SK-N-DZ (cell line): ENCODE measurements at regions not wholly inside any gene's neighbourhood (a gene's known extent, or its start where the extent isn't known, plus 50 kb on each side); places are given as distances from the start of the nearest gene placed in this dataset.
"Not testable (repeated sequence)": the region's sequence is repeated elsewhere in the genome, so short reads cannot be mapped to it uniquely, and the experiment has no call there.

Source experiments
- DNase-seq: peaks from one replicate; pipeline ENCODE4 v3.0.0-alpha.2; 2015; ENCODE audit warnings: low spot score

DNA sequence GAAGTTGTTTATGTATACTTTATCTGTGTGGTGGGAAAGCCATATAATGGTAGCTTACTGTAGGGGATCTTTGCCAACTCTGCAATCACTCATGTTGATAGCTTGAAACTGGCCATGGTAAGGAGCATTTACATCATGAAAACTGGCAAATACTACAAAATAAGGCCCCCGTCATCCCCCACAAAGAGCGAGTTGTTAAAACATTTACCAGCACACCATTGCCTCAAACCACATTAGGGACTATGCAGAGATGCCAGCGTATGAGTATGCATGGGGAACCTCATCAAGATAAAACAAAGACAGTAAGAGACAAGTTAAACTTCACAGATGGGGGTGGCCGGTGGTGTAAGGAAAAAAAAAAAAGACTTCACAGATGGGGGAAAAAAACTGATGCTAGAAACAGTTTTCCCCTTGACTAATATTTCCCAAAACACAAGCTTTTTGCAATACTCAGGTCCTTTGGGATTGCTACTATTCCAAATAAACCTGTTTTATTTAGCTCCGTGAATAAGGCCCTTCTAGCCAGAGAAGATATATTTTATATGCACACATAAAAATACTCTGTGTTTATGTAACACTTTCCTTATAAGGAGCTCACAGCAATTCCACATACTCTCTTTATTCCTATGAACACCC, 70.6 kb upstream of the SERP2 start:
- peak; percentile 23 for DNase-seq

DNA sequence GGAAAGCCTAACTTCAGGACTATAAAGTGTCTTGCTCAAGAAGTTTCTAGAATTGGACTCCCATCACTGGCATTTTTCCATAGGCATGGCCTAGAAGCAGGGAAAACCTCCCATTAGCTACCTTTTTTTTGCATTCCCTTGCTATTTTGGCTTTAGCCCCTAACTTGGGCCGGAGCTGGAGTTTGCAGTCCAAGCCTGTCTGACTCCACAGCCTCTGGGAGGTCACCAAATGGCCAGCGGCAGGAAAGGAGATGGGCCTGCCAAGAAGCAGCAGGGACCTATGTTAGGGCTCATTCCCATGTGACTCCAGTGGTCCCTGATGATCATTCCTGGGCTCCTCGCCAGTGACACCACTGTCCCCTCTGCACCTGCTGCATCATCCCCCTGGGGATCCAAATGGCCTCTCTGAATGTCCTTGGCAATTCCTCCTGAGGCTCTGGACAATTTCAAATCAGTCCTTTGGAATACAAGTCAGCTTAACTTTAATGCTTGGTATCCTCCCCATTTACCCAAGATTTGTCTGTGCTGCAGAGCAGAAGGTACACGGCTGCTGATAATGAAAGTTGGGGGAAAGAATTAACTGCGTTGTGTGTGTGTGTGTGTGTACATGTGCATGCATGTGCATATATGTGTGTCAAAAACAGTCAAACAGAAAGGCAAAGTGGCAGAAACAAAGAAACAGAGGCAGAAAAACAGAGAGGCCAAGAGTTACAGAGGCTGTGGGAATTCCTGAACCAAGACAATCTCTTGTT, 69.8 kb upstream of the SERP2 start:
- peak; percentile 82 for DNase-seq

- no peak for DNase-seq
Observed at GRCh38 chr13:44304433-44304725, 69.2 kb upstream of the SERP2 start.

DNA sequence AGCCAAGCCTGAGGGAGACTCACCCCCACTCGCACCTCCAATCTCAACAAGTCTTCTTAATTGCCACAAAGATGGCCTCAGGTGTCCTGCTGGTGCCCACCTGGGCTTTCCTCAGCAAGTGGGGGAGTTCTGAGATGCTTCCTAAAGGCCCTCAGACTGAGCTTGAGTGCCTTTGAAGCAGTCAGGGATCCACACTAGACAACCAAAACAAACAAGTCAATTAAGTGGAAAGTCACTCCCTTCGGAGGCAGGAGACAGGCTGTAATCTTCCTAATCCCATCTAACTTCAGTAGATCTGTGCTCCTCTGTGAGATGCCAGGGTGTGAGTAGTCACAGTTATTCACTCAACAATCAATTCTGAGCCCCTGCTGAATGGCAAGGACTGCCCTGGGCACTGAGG, 68.3 kb upstream of the SERP2 start:
- DNase-seq, result no peak

DNA sequence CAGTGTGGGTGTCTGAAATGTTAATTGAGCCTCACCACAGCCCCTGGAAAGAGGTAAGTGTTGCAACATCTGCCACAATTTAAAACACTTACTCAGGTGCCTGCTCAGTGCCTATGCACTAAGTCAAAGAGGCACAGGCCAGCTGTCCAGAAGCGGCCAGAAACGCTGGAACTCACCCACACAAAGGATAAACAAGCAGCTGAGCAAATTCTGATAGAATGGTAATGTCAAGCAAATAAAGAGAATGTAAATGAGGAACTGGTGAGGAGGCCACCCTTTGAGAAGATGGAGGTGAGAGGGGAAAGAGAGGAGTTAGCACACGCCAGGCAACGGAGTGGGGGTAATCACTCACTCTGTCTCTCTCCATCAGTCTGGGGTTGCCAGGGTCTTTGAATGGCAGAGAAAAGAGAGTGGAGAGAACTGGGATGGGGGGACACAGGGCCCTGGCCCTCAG, 67.7 kb upstream of the SERP2 start:
- DNase-seq, result no peak

DNA sequence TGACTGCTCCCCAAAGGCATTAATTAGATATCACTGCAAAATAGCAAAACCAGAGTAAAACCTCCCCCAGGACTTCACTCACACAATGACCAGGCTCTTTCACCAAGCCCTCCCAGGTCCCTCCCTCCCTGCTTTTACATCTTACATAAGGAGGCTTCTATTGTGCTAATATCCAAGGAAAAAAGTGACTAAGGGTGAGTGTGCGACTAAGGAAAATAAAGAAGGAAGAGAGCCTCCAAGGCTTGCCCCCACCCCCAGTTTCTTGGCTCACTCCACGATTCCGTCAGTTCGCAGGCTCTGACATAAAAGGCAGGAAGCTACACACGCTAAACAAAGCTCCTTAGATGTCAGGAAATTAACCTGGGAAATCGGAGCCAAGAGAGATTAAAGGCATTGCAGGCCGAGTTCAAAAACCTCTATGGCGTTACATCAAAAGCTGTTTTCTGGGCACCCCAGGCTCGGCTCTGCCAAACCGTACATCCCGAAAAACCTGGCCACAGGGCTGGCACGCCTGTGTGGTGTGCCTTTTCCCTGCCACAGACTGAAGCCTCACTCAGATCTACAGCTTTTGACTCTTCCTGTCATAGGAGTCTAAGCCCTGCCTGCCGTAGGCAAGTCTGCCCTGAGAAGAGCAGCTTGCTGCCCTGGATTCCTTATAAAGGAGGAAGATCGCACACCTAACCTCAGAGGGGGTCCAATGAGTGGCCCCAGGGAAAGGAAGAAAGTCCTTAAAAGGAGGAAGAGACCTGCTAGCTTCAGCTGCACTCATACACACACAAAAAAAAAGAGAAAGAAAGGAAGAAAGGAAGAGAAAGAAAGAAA, 67.0 kb upstream of the SERP2 start:
- DNase-seq, result no peak

GRCh38 chr13:44307255-44307654, 66.4 kb upstream of the SERP2 start:
- no peak for DNase-seq

GRCh38 chr13:44307844-44308243, 65.8 kb upstream of the SERP2 start:
- DNase-seq, result no peak

DNA sequence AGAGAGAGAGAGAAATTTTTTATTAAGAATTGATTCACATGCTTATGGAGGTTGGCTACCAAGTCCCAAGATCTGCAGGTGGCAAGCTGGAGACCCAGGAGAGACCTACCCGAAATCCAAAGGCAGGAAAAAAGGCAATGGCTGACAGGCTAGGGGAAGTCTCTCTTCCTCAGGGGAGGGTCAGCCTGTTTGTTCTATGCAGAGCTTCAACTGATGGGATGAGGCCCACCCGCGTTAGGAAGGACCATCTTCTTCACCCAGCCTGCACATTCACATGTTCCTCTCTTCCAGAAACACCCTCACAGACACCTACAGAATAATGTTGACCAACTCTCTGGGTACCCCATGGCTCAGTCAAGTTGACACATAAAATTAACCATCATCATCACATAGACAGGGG, 65.3 kb upstream of the SERP2 start:
- no peak for DNase-seq

GRCh38 chr13:44309794-44310757, 63.5 kb upstream of the SERP2 start:
- DNase-seq, result peak; percentile 37

GRCh38 chr13:44311011-44311780, 62.4 kb upstream of the SERP2 start:
- no peak for DNase-seq

- no peak for DNase-seq
Observed at GRCh38 chr13:44312131-44312530, 61.5 kb upstream of the SERP2 start.

- no peak for DNase-seq
Observed at GRCh38 chr13:44312834-44313551, 60.6 kb upstream of the SERP2 start.

DNA sequence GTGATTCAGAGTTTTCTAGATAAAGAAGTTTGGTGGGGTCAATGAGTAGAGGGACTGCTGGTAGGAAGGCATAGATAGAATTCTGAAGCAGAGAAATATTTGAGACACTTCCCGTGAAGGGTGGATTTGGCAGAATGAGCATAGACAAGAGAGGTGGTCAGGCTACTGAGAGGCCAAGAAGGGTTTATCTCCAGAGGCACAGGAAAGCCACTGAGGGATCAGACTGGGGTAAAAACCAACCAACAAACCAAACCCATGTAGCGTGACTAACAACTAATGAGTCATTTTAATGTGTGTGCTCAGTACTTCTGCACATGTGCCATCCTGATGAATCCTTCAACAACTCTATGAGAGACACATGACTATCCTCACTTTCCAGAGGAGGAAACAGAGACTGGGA, 60.0 kb upstream of the SERP2 start:
- no peak for DNase-seq

DNA sequence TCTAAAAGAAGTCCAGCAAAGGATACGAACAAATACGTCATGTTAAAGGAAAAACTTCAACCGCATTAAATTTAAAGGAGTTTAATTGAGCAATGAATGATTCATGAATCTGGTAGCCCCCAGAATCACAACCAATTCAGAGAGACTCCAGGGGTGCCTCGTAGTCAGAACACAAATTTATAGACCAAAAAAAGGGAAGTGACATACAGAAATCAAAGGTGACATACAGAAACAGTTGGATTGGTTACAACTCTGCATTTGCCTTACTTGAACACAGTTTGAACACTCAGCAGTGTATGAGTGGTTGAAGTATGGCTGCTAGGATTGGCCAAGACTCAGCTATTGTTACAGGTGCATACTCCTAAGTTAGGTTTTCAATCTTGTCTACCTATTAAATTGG, 59.5 kb upstream of the SERP2 start:
- DNase-seq, result not testable (repeated sequence)

GRCh38 chr13:44317752-44318151, 55.9 kb upstream of the SERP2 start:
- no peak for DNase-seq

DNA sequence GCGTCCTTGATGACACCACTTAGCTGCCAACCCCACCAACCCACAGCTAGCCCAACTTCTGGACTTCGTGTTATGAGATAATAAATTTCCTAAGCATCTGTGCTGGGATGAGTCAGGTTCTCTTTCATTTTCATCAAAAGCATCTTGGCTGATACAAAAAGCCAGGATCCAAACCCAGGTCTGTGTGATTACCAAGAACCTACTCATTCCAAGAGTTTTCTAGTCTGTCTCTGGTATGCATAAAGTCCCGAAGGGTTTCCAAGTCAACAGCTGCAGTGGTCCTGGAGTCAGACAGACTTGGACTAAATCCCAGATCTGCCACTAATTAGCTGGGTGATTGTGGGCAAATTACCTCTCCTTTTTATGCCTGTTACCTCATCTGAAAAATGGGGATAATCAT, 55.5 kb upstream of the SERP2 start:
- DNase-seq, result no peak

DNA sequence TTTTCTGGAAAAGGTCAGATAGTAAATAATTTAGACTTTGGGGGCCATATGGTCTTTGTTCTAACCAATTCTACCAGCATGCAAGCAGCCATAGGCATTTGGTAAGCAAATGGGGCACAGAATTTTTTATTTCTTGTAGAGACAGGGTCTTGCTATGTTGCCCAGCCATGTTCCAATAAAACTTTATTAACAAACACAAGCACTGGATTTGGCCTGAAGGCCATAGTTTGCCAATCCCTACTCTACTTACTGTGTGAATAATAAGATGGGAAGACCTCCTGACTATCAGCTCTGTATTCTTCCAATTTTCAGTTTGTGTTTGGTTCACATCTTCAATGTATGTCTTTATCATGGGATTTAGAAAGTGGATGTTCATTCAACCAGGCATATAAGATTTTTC, 53.0 kb upstream of the SERP2 start:
- no peak for DNase-seq

DNA sequence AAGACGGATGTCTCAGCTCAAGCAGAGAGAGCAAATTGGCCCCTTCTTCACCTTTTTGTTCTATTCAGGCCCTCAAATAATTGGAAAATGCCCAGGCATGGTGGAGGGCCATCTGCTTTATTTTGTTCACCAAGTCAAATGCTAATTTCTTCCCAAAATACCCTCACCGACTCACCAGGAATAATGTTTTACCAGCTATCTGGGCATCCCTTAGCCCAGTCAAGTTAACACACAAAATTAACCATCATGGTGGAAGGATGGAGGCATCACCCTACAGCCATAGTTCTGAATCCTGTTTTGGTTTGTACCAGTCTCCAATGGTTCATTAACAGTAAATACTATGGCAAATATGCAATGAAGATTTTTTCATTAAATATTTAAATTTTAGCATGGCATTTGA, 51.7 kb upstream of the SERP2 start:
- DNase-seq, result no peak

GRCh38 chr13:44322928-44323327, 50.7 kb upstream of the SERP2 start:
- DNase-seq, result no peak
